HL-60 (cell line): ENCODE measurements at regions not wholly inside any gene's neighbourhood (a gene's known extent, or its start where the extent isn't known, plus 50 kb on each side); places are given as distances from the start of the nearest gene placed in this dataset.

Source experiments
- POLR2AphosphoS5 ChIP-seq: IDR thresholded peaks from 2 replicates; pipeline ENCODE4 v1.6.1; 2012; ENCODE audit warnings: low read depth
- SPI1 ChIP-seq: IDR thresholded peaks from 2 replicates; pipeline ENCODE4 v1.6.1; 2012; ENCODE audit warnings: low read depth, mild to moderate bottlenecking, borderline replicate concordance
- TF ChIP-seq, protein P1 (sequence below): IDR thresholded peaks from 2 replicates; pipeline ENCODE4 v1.6.1; 2012; ENCODE audit warnings: low read depth; ENCODE audit not compliant: insufficient replicate concordance
- TF ChIP-seq, protein P2 (sequence below): IDR thresholded peaks from one replicate; pipeline ENCODE4 v1.5.1; 2011; ENCODE audit warnings: low read length, control low read depth, inconsistent platforms; ENCODE audit not compliant: insufficient read depth

DNA sequence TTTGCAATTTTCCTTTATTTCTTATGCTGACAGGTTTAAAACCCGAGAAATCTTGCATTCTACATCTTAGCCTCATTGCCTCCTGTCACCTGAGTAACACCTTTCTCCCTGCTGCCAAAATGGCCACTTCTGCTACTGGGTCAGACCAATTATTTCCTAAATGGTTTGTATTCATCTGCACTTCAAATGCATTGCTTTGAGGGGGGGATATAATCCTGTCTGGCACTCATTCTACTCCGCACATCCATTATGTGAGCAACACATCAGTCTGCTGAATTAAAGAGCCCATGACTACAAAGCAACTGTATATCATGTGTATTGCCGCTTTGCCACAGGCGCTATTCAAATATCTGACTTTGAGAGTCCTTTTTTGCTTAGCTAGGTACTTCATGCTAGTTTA is 141.6 kb upstream of the TSHZ2 start:
- TF ChIP-seq, protein P1, sequence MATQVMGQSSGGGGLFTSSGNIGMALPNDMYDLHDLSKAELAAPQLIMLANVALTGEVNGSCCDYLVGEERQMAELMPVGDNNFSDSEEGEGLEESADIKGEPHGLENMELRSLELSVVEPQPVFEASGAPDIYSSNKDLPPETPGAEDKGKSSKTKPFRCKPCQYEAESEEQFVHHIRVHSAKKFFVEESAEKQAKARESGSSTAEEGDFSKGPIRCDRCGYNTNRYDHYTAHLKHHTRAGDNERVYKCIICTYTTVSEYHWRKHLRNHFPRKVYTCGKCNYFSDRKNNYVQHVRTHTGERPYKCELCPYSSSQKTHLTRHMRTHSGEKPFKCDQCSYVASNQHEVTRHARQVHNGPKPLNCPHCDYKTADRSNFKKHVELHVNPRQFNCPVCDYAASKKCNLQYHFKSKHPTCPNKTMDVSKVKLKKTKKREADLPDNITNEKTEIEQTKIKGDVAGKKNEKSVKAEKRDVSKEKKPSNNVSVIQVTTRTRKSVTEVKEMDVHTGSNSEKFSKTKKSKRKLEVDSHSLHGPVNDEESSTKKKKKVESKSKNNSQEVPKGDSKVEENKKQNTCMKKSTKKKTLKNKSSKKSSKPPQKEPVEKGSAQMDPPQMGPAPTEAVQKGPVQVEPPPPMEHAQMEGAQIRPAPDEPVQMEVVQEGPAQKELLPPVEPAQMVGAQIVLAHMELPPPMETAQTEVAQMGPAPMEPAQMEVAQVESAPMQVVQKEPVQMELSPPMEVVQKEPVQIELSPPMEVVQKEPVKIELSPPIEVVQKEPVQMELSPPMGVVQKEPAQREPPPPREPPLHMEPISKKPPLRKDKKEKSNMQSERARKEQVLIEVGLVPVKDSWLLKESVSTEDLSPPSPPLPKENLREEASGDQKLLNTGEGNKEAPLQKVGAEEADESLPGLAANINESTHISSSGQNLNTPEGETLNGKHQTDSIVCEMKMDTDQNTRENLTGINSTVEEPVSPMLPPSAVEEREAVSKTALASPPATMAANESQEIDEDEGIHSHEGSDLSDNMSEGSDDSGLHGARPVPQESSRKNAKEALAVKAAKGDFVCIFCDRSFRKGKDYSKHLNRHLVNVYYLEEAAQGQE: no peak
- TF ChIP-seq, protein P2, sequence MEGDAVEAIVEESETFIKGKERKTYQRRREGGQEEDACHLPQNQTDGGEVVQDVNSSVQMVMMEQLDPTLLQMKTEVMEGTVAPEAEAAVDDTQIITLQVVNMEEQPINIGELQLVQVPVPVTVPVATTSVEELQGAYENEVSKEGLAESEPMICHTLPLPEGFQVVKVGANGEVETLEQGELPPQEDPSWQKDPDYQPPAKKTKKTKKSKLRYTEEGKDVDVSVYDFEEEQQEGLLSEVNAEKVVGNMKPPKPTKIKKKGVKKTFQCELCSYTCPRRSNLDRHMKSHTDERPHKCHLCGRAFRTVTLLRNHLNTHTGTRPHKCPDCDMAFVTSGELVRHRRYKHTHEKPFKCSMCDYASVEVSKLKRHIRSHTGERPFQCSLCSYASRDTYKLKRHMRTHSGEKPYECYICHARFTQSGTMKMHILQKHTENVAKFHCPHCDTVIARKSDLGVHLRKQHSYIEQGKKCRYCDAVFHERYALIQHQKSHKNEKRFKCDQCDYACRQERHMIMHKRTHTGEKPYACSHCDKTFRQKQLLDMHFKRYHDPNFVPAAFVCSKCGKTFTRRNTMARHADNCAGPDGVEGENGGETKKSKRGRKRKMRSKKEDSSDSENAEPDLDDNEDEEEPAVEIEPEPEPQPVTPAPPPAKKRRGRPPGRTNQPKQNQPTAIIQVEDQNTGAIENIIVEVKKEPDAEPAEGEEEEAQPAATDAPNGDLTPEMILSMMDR: no peak
- no peak for TF ChIP-seq SPI1
- no peak for TF ChIP-seq POLR2AphosphoS5
